A549 (cell line): ENCODE measurements at regions not wholly inside any gene's neighbourhood (a gene's known extent, or its start where the extent isn't known, plus 50 kb on each side); places are given as distances from the start of the nearest gene placed in this dataset.

Experiments
- ATAC-seq, 2 experiments: fragments of 200-7000 bp in 1 of 2; fragments of >200 bp in 1 of 2; cut with Nextera tagmentation in 1 of 2; cut with Tn5 transposase in 1 of 2; 3 replicates each; pipeline versions ENCODE4 v1.8.0 to v1.9.1; 2018 to 2020; ENCODE audit warnings: mild to moderate bottlenecking in 1 of 2, moderate library complexity in 1 of 2
- CTCF ChIA-PET: fragments of 300-600 bp; sonication (Branson Sonifier 250); formaldehyde crosslinking; extraction: SDS; loops from one replicate; lab custom pipeline; 2021; ENCODE audit warnings: antibody characterized with exemption, inconsistent platforms; lab: Yijun Ruan, JAX
- POLR2A ChIA-PET: fragments of 350-600 bp; formaldehyde crosslinking; extraction: SDS; loops from one replicate; lab custom pipeline; 2021; ENCODE audit warnings: antibody characterized with exemption, inconsistent platforms; lab: Yijun Ruan, JAX
- DNase-seq, 2 experiments: peaks; one replicate each; pipeline versions ENCODE4 v3.0.0 to v3.0.0-alpha.2; 2011 to 2016; ENCODE audit warnings: low read depth in 1 of 2, low spot score in 1 of 2
- FAIRE-seq: peaks from 2 replicates; lab custom pipeline; 2011; peaks lifted over from hg19 to GRCh38; lab: Jason Lieb, UNC
- H3K27ac ChIP-seq, 2 experiments: fragments of >200 bp; sonication (Bioruptor Twin); formaldehyde crosslinking; 3 replicates each; pipeline ENCODE4 v1.5.1; 2016 to 2017
- H3K4me1 ChIP-seq: fragments of >200 bp; sonication (Bioruptor Twin); formaldehyde crosslinking; 3 replicates; pipeline ENCODE4 v1.6.1; 2016
- H3K4me2 ChIP-seq: fragments of >200 bp; sonication (Bioruptor Twin); formaldehyde crosslinking; 3 replicates; pipeline ENCODE4 v1.6.1; 2016
- H3K4me3 ChIP-seq: fragments of >200 bp; sonication (Bioruptor Twin); formaldehyde crosslinking; 3 replicates; pipeline ENCODE4 v1.5.1; 2016
- H3K9me3 ChIP-seq: fragments of >200 bp; sonication (Bioruptor Twin); formaldehyde crosslinking; 3 replicates; pipeline ENCODE4 v1.6.1; 2016
- BHLHE40 ChIP-seq: IDR thresholded peaks from 2 replicates; pipeline ENCODE4 v1.6.1; 2012; ENCODE audit warnings: low read depth, low read length, inconsistent platforms
- CBX2 ChIP-seq: fragments of 200-600 bp; sonication (generic); IDR thresholded peaks from 2 replicates; pipeline ENCODE4 v1.6.1; 2016; ENCODE audit warnings: low read depth, mild to moderate bottlenecking, borderline replicate concordance
- CHD2 ChIP-seq: fragments of 150-350 bp; IDR thresholded peaks from 2 replicates; pipeline ENCODE4 v1.6.1; 2014; ENCODE audit warnings: low read length; ENCODE audit not compliant: partially characterized antibody
- CHD4 ChIP-seq: fragments of 200-600 bp; sonication (generic); IDR thresholded peaks from 2 replicates; pipeline ENCODE4 v1.6.1; 2016; ENCODE audit warnings: antibody characterized with exemption, mild to moderate bottlenecking, borderline replicate concordance
- EP300 ChIP-seq, 2 experiments: fragments of >200 bp; sonication (Bioruptor Twin); formaldehyde crosslinking; IDR thresholded peaks; 2 replicates in 1 of 2; 3 replicates in 1 of 2; pipeline ENCODE4 v1.6.1; 2016 to 2017
- HDAC2 ChIP-seq: fragments of 200-600 bp; sonication (generic); IDR thresholded peaks from 2 replicates; pipeline ENCODE4 v1.6.1; 2016
- HEYL ChIP-seq: fragments of 250-450 bp; sonication (Bioruptor Pico); IDR thresholded peaks from 2 replicates; pipeline ENCODE4 v1.8.0; 2021; ENCODE audit warnings: mild to moderate bottlenecking, moderate library complexity
- HOXB5 ChIP-seq: fragments of 250-450 bp; sonication (Bioruptor Pico); IDR thresholded peaks from 2 replicates; pipeline ENCODE4 v1.5.0; 2020; ENCODE audit warnings: mild to moderate bottlenecking, moderate library complexity
- JUN ChIP-seq, 2 experiments: fragments of >200 bp; sonication (Bioruptor Twin); formaldehyde crosslinking; IDR thresholded peaks; 2 replicates in 1 of 2; 3 replicates in 1 of 2; pipeline ENCODE4 v1.6.1; 2016 to 2017
- KDM5A ChIP-seq: fragments of 200-600 bp; sonication (generic); IDR thresholded peaks from 2 replicates; pipeline ENCODE4 v1.6.1; 2016; ENCODE audit warnings: antibody characterized with exemption, mild to moderate bottlenecking
- MAZ ChIP-seq: fragments of 150-350 bp; IDR thresholded peaks from 2 replicates; pipeline ENCODE4 v1.6.1; 2014; ENCODE audit warnings: antibody characterized with exemption, low read depth, low read length, borderline replicate concordance
- NFE2L2 ChIP-seq: fragments of 150-350 bp; conservative IDR thresholded peaks from 2 replicates; pipeline ENCODE4 v1.6.1; 2014; ENCODE audit warnings: low read length
- NR3C1 ChIP-seq: fragments of >200 bp; sonication (Bioruptor Twin); formaldehyde crosslinking; IDR thresholded peaks from 3 replicates; pipeline ENCODE4 v1.6.1; 2017
- PHF8 ChIP-seq: fragments of 200-600 bp; sonication (generic); IDR thresholded peaks from 2 replicates; pipeline ENCODE4 v1.6.1; 2016; ENCODE audit warnings: low read depth, mild to moderate bottlenecking, antibody characterized with exemption, moderate library complexity, borderline replicate concordance
- RAD21 ChIP-seq, 2 experiments: fragments of >200 bp in 1 of 2; sonication (Bioruptor Twin) in 1 of 2; formaldehyde crosslinking in 1 of 2; IDR thresholded peaks in 1 of 2; conservative IDR thresholded peaks in 1 of 2; 2 replicates in 1 of 2; 3 replicates in 1 of 2; pipeline ENCODE4 v1.6.1; 2012 to 2018; ENCODE audit warnings: inconsistent platforms in 1 of 2
- RFX5 ChIP-seq: fragments of 450-650 bp; IDR thresholded peaks from 2 replicates; pipeline ENCODE4 v1.7.1; 2014; ENCODE audit warnings: antibody characterized with exemption, mild to moderate bottlenecking, moderate library complexity
- SMC3 ChIP-seq: fragments of >200 bp; sonication (Bioruptor Twin); formaldehyde crosslinking; IDR thresholded peaks from 3 replicates; pipeline ENCODE4 v1.6.1; 2018; ENCODE audit warnings: inconsistent platforms
- SREBF2 ChIP-seq: fragments of 450-650 bp; IDR thresholded peaks from 2 replicates; pipeline ENCODE4 v1.6.1; 2014; ENCODE audit warnings: mild to moderate bottlenecking, moderate library complexity
- ZFP36 ChIP-seq: fragments of 450-650 bp; IDR thresholded peaks from 2 replicates; pipeline ENCODE4 v1.6.1; 2014; ENCODE audit warnings: borderline replicate concordance; ENCODE audit not compliant: partially characterized antibody
- ZSCAN20 ChIP-seq: fragments of 250-450 bp; sonication (Bioruptor Pico); IDR thresholded peaks from 2 replicates; pipeline ENCODE4 v1.8.0; 2022; ENCODE audit warnings: mild to moderate bottlenecking, moderate library complexity
- WGBS: methylation state at CpG from one replicate; pipeline ENCODE4 v1.1.6; 2017; ENCODE audit errors: missing lambda C conversion rate; 5-methylcytosine and 5-hydroxymethylcytosine counted together
- TF ChIP-seq, protein P1 (sequence below): IDR thresholded peaks from 2 replicates; pipeline ENCODE4 v1.6.1; 2012; ENCODE audit warnings: low read depth, borderline replicate concordance
- TF ChIP-seq, protein P2 (sequence below): fragments of 150-350 bp; IDR thresholded peaks from 2 replicates; pipeline ENCODE4 v1.6.1; 2014; ENCODE audit warnings: low read depth, mild to moderate bottlenecking, low read length
- TF ChIP-seq, protein P3 (sequence below): fragments of 250-450 bp; sonication (Bioruptor Pico); IDR thresholded peaks from 2 replicates; pipeline ENCODE4 v1.5.0; 2021; ENCODE audit warnings: mild to moderate bottlenecking, moderate library complexity, borderline replicate concordance
- TF ChIP-seq, protein P4 (sequence below): IDR thresholded peaks from 2 replicates; pipeline ENCODE4 v1.6.1; 2012
- TF ChIP-seq, protein P5 (sequence below): fragments of 450-650 bp; IDR thresholded peaks from 2 replicates; pipeline ENCODE4 v1.6.1; 2014; ENCODE audit warnings: antibody characterized with exemption

GRCh38 chr10:78405231-78405630 is 371.6 kb downstream of the RPS24 start:
- Histone ChIP-seq H3K4me3 (no peak overlapping the region), H3K4me2 (no peak overlapping the region), H3K4me1 (peaks cover 14% of the 10 kb centered on the region; the same call in 2 of the 3 replicates), H3K27ac (no peak overlapping the region), H3K9me3 (no peaks in the 10 kb centered on the region)
- DNase-seq (no peak), FAIRE-seq (no peak), ATAC-seq (no peak)
- WGBS = 65% methylated on average over 5 of the region's 5 CpGs
- TF ChIP-seq RAD21 (conservative IDR thresholded peaks at IDR 0.05 in 1 of 2, IDR thresholded peaks at IDR 0.05 in 1 of 2) (no peak), NFE2L2 (no peak), SREBF2 (no peak), SMC3 (no peak), CHD4 (no peak), RFX5 (no peak), ZSCAN20 (no peak), CBX2 (no peak)
- TF ChIP-seq, protein P1, sequence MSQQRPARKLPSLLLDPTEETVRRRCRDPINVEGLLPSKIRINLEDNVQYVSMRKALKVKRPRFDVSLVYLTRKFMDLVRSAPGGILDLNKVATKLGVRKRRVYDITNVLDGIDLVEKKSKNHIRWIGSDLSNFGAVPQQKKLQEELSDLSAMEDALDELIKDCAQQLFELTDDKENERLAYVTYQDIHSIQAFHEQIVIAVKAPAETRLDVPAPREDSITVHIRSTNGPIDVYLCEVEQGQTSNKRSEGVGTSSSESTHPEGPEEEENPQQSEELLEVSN = no peak
- ChIA-PET CTCF (interaction anchor here (0.7 to 1.2 kb wide), 2 partner anchors 11 to 543 kb away, joined by 3 read pairs; no protein-coding TSS in a partner anchor), POLR2A (no interaction called here)

GRCh38 chr10:78405736-78406135 is 372.1 kb downstream of the RPS24 start:
- POLR2A ChIA-PET = no interaction called here
- H3K4me3 ChIP-seq = no peak overlapping the region
- CTCF ChIA-PET = interaction anchor here (0.7 to 1.2 kb wide), 2 partner anchors 11 to 543 kb away, joined by 3 read pairs; no protein-coding TSS in a partner anchor
- ATAC-seq = no peak
- 53% methylated on average over 6 of the region's 6 CpGs for WGBS
- no peak overlapping the region for H3K27ac ChIP-seq
- no peak overlapping the region for H3K4me2 ChIP-seq
- no peak for FAIRE-seq
- TF ChIP-seq HEYL = no peak
- TF ChIP-seq MAZ = no peak
- no peak for TF ChIP-seq ZFP36
- TF ChIP-seq, protein P1 = no peak
- no peak for TF ChIP-seq PHF8
- TF ChIP-seq EP300 (IDR thresholded peaks at IDR 0.05) = no peak
- no peak for TF ChIP-seq NR3C1
- no peak for TF ChIP-seq BHLHE40
- TF ChIP-seq, protein P2, sequence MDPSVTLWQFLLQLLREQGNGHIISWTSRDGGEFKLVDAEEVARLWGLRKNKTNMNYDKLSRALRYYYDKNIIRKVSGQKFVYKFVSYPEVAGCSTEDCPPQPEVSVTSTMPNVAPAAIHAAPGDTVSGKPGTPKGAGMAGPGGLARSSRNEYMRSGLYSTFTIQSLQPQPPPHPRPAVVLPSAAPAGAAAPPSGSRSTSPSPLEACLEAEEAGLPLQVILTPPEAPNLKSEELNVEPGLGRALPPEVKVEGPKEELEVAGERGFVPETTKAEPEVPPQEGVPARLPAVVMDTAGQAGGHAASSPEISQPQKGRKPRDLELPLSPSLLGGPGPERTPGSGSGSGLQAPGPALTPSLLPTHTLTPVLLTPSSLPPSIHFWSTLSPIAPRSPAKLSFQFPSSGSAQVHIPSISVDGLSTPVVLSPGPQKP = no peak
- TF ChIP-seq JUN (IDR thresholded peaks at IDR 0.05) = no peak
- TF ChIP-seq, protein P3, sequence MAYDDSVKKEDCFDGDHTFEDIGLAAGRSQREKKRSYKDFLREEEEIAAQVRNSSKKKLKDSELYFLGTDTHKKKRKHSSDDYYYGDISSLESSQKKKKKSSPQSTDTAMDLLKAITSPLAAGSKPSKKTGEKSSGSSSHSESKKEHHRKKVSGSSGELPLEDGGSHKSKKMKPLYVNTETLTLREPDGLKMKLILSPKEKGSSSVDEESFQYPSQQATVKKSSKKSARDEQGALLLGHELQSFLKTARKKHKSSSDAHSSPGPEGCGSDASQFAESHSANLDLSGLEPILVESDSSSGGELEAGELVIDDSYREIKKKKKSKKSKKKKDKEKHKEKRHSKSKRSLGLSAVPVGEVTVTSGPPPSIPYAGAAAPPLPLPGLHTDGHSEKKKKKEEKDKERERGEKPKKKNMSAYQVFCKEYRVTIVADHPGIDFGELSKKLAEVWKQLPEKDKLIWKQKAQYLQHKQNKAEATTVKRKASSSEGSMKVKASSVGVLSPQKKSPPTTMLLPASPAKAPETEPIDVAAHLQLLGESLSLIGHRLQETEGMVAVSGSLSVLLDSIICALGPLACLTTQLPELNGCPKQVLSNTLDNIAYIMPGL (CRISPR knock-in tag) = no peak
- TF ChIP-seq, protein P4, sequence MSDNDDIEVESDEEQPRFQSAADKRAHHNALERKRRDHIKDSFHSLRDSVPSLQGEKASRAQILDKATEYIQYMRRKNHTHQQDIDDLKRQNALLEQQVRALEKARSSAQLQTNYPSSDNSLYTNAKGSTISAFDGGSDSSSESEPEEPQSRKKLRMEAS = no peak
- TF ChIP-seq KDM5A = no peak
- TF ChIP-seq HDAC2 = no peak
- TF ChIP-seq CBX2 = no peak
- TF ChIP-seq CHD2 = no peak
- TF ChIP-seq HOXB5 = no peak
- TF ChIP-seq, protein P5, sequence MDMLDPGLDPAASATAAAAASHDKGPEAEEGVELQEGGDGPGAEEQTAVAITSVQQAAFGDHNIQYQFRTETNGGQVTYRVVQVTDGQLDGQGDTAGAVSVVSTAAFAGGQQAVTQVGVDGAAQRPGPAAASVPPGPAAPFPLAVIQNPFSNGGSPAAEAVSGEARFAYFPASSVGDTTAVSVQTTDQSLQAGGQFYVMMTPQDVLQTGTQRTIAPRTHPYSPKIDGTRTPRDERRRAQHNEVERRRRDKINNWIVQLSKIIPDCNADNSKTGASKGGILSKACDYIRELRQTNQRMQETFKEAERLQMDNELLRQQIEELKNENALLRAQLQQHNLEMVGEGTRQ = no peak
- H3K9me3 ChIP-seq = no peaks in the 10 kb centered on the region
- peaks cover 14% of the 10 kb centered on the region; the same call in 2 of the 3 replicates for H3K4me1 ChIP-seq
- no peak for DNase-seq
